ENCODE measurements at regions not wholly inside any gene's neighbourhood (a gene's known extent, or its start where the extent isn't known, plus 50 kb on each side); places are given as distances from the start of the nearest gene placed in this dataset.

DNA sequence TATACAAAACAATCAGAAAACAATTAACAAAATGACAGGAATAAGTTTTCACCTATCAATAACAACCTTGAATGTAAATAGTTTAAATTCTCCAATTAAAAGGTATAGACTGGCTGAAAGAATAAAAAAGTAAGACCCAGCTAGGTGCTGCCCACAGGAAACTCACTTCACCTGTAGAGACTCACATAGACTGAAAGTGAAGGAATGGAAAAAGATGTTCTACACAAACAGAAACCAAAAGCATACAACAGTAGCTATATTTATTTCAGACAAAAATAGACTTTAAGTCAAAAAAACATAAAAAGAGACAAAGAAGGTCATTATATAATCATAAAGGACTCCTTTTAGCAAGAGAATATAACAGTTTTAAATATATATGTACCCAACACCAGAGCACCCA is 152.4 kb upstream of the PWP1 start:
- H3K36me3 Mint-ChIP-seq: peaks cover 12% of the 10 kb centered on the region
- H3K27ac Mint-ChIP-seq: peak overlapping the region; percentile 51
- H3K9me3 Mint-ChIP-seq (ENCODE audit: low read depth): no peaks in the 10 kb centered on the region
- H3K27me3 Mint-ChIP-seq: no peaks in the 10 kb centered on the region
- peaks cover 32% of the 10 kb centered on the region for H3K4me1 Mint-ChIP-seq (ENCODE audit: low read depth)
- H3K4me3 Mint-ChIP-seq: no peak overlapping the region

DNA sequence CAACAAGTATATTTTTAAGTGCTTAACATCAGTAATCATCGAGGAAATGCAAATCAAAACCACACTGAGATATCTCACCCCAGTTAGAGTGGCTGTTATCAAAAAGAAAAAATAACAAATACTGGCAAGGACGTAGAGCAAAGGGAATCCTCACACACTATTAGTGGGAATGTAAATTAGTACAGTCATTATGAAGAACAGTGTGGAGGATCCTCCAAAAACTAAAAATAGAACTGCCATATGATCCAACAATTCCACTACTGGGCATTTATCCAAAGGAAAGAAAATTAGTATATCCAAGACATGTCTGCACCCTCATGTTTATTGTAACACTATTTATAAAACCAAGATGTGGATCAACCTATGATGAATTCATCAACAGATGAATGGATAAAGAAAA is 149.0 kb upstream of the PWP1 start:
- H3K4me3 Mint-ChIP-seq: no peak overlapping the region
- H3K27ac Mint-ChIP-seq: no peak overlapping the region
- no peaks in the 10 kb centered on the region for H3K27me3 Mint-ChIP-seq
- no peaks in the 10 kb centered on the region for H3K9me3 Mint-ChIP-seq (ENCODE audit: low read depth)
- H3K4me1 Mint-ChIP-seq (ENCODE audit: low read depth): peaks cover 45% of the 10 kb centered on the region
- H3K36me3 Mint-ChIP-seq: peaks cover 10% of the 10 kb centered on the region

GRCh38 chr12:107537464-107538119 is 148.0 kb upstream of the PWP1 start:
- Mint-ChIP-seq H3K36me3 (peaks cover 10% of the 10 kb centered on the region), H3K4me3 (no peak overlapping the region), H3K27ac (no peak overlapping the region), H3K9me3 (ENCODE audit: low read depth) (no peaks in the 10 kb centered on the region), H3K27me3 (no peaks in the 10 kb centered on the region), H3K4me1 (ENCODE audit: low read depth) (peaks cover 43% of the 10 kb centered on the region)

DNA sequence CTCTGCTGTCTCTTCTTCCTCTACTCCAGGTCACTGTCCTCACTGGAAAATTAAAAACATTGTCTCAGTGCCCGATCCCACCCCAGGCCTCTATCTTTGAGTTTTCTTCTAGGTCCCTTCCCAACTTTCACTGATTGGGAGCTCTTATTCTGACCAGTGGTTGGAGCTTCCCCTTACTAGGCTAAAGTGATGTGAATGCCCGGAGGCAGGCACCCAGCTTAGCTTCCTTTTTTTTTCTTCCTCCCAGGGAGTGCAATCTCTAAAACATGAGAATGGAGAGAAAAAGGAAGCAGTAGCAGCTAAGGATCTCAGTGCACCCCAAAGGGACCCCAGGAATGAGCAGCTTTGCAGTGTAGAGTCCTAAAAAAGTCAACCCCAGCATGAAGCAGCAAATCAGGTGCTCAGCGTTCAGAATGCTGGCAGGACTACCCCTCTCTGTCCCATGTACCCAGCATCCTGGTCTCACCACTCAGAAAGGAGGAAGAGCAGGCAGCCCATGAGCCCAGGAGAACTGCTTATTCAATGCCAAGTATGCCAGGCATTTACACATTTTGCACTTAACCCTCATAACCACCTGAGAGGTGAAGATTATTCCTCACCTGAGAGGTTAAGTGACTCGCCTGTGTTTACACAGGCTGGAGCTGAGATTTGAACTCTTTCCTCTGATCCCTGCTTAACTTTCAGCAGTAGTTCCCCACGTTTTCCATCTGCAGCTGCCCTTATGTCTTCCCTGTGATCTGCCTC is 146.2 kb upstream of the PWP1 start:
- H3K27me3 Mint-ChIP-seq: no peaks in the 10 kb centered on the region
- peaks cover 31% of the 10 kb centered on the region for H3K4me1 Mint-ChIP-seq (ENCODE audit: low read depth)
- H3K27ac Mint-ChIP-seq: no peak overlapping the region
- no peaks in the 10 kb centered on the region for H3K9me3 Mint-ChIP-seq (ENCODE audit: low read depth)
- H3K36me3 Mint-ChIP-seq: peaks cover 7% of the 10 kb centered on the region
- H3K4me3 Mint-ChIP-seq: no peak overlapping the region

- H3K4me1 Mint-ChIP-seq (ENCODE audit: low read depth): peaks cover 25% of the 10 kb centered on the region
- no peak overlapping the region for H3K4me3 Mint-ChIP-seq
- H3K9me3 Mint-ChIP-seq (ENCODE audit: low read depth): no peaks in the 10 kb centered on the region
- H3K36me3 Mint-ChIP-seq: peaks cover 16% of the 10 kb centered on the region
- no peaks in the 10 kb centered on the region for H3K27me3 Mint-ChIP-seq
- no peak overlapping the region for H3K27ac Mint-ChIP-seq
Observed at GRCh38 chr12:107541001-107541705, 144.4 kb upstream of the PWP1 start.

DNA sequence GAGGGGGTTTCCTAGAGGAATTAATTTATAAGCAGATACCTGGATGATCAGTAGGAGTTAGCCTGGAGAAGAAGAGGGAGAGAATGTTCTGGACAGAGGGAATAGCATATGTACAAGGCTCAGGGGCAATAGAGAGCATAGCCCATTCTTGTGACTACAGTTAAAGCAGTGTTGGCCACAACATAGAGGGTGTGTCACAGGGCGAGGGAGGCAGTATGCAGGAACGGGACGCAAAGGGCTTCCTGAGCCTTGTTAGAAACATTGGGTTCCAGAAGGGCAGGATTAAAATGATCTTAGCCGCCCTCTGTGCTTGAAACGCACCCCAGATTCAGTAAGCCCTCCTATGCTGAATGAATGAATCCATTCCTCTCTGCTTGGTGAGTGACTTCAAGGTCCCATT is 142.2 kb upstream of the PWP1 start:
- Mint-ChIP-seq H3K4me3 (no peak overlapping the region), H3K9me3 (ENCODE audit: low read depth) (peaks cover 3% of the 10 kb centered on the region), H3K4me1 (ENCODE audit: low read depth) (peaks cover 17% of the 10 kb centered on the region), H3K27me3 (no peaks in the 10 kb centered on the region), H3K27ac (no peak overlapping the region), H3K36me3 (peaks cover 25% of the 10 kb centered on the region)

GRCh38 chr12:107543841-107544240 is 141.8 kb upstream of the PWP1 start:
- peaks cover 3% of the 10 kb centered on the region for H3K9me3 Mint-ChIP-seq (ENCODE audit: low read depth)
- no peak overlapping the region for H3K27ac Mint-ChIP-seq
- no peak overlapping the region for H3K4me3 Mint-ChIP-seq
- no peaks in the 10 kb centered on the region for H3K27me3 Mint-ChIP-seq
- peaks cover 27% of the 10 kb centered on the region for H3K36me3 Mint-ChIP-seq
- H3K4me1 Mint-ChIP-seq (ENCODE audit: low read depth): peaks cover 17% of the 10 kb centered on the region

GRCh38 chr12:107544937-107545336 is 140.7 kb upstream of the PWP1 start:
- Mint-ChIP-seq H3K27ac (no peak overlapping the region), H3K27me3 (no peaks in the 10 kb centered on the region), H3K9me3 (ENCODE audit: low read depth) (peaks cover 3% of the 10 kb centered on the region), H3K4me3 (no peak overlapping the region), H3K4me1 (ENCODE audit: low read depth) (peaks cover 12% of the 10 kb centered on the region), H3K36me3 (peaks cover 37% of the 10 kb centered on the region)

DNA sequence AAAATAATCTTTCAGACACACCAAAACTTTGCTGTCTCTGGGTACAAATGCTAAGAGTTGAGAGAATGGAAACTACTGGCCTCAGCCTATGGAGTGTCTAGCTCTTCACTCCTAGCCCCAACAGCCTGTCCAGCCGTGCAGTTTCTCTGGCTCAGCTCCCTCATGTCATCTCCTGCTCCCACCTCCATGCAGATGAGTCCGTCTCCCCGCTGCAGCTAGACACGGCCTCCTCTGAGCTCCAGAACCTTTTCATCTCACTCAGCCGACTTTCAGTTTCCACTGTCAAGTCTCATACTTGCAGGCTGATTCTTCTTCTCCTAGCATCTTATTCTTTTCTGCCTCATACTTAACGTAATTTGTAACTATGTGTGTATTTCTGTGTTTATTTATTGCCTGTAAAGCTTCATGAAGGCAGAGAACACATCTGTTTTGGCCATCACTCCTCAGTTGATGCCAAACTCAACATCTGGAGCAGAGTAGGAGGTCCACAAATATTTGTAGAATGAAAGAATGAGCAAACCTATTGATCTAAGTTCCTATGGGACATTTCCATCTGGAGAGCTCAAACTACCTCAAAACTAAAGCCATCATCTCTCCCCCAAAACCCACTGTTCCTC is 139.8 kb upstream of the PWP1 start:
- no peak overlapping the region for H3K4me3 Mint-ChIP-seq

GRCh38 chr12:107547389-107547788 is 138.2 kb upstream of the PWP1 start:
- peaks cover 43% of the 10 kb centered on the region for H3K36me3 Mint-ChIP-seq
- H3K9me3 Mint-ChIP-seq (ENCODE audit: low read depth): peaks cover 3% of the 10 kb centered on the region
- no peak overlapping the region for H3K27ac Mint-ChIP-seq
- H3K27me3 Mint-ChIP-seq: no peaks in the 10 kb centered on the region
- H3K4me3 Mint-ChIP-seq: no peak overlapping the region
- peaks cover 4% of the 10 kb centered on the region for H3K4me1 Mint-ChIP-seq (ENCODE audit: low read depth)

More for the DNA sequence above, 139.8 kb upstream of the PWP1 start:
- Mint-ChIP-seq H3K27me3 (no peaks in the 10 kb centered on the region), H3K27ac (no peak overlapping the region), H3K36me3 (peaks cover 38% of the 10 kb centered on the region), H3K4me1 (ENCODE audit: low read depth) (peaks cover 8% of the 10 kb centered on the region), H3K9me3 (ENCODE audit: low read depth) (peaks cover 3% of the 10 kb centered on the region)

GRCh38 chr12:107549651-107550480 is 135.7 kb upstream of the PWP1 start:
- Mint-ChIP-seq H3K4me1 (ENCODE audit: low read depth) (peaks cover 4% of the 10 kb centered on the region), H3K4me3 (no peak overlapping the region), H3K9me3 (ENCODE audit: low read depth) (peaks cover 3% of the 10 kb centered on the region), H3K27ac (no peak overlapping the region), H3K27me3 (no peaks in the 10 kb centered on the region), H3K36me3 (peaks cover 47% of the 10 kb centered on the region)

- Mint-ChIP-seq H3K9me3 (ENCODE audit: low read depth) (peaks cover 3% of the 10 kb centered on the region), H3K27me3 (no peaks in the 10 kb centered on the region), H3K27ac (no peak overlapping the region), H3K4me1 (ENCODE audit: low read depth) (no peaks in the 10 kb centered on the region), H3K4me3 (no peak overlapping the region), H3K36me3 (peaks cover 36% of the 10 kb centered on the region)
Observed at GRCh38 chr12:107551434-107551833, 134.2 kb upstream of the PWP1 start.

DNA sequence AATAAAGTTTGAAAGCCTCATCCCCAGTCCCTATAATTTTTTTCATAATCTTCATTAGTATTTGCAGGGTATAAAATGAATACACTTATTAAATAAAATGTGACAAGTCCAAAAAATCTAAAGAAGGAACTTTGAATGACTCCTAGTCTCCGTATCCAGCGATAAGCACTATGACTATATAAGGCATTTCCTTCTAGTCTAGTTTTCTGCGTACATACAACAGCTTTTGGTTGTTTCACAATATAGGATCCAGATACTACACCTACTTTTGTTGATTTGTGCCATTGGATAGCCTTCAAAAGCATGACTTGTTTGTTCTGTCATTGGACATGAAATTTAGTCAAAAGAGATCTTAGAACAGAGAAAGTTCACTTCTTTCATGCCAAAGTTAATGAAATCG is 133.3 kb upstream of the PWP1 start:
- Mint-ChIP-seq H3K4me1 (ENCODE audit: low read depth) (no peaks in the 10 kb centered on the region), H3K27me3 (no peaks in the 10 kb centered on the region), H3K4me3 (no peak overlapping the region), H3K9me3 (ENCODE audit: low read depth) (peaks cover 3% of the 10 kb centered on the region), H3K36me3 (peaks cover 34% of the 10 kb centered on the region), H3K27ac (no peak overlapping the region)

DNA sequence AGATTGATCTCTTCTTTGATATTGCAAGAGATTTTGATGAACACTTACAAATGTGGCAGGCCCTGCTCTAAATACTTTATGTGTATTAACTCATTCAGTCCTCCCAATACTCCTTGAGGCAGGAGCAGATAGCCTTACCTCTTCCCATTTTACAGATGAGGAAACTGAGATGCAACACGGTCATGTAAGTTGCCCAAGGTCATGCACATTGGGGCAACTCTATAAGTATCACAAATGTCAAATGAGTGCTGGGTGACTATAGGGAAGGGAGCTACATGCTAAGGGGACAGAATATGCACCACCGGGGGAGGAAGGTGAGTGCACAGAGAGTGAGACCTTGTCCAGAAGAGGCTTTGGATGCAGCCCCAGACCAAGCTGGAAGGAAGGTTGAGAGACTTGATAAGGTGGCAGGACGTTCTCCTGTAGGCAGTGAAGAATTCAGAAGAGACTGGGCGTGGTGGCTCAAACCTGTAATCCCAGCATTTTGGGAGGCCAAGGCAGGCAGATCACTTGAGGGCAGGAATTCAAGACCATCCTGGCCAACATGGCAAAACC is 132.3 kb upstream of the PWP1 start:
- H3K4me1 Mint-ChIP-seq (ENCODE audit: low read depth): no peaks in the 10 kb centered on the region
- peaks cover 1% of the 10 kb centered on the region for H3K9me3 Mint-ChIP-seq (ENCODE audit: low read depth)
- H3K27me3 Mint-ChIP-seq: no peaks in the 10 kb centered on the region
- H3K4me3 Mint-ChIP-seq: no peak overlapping the region
- H3K27ac Mint-ChIP-seq: no peak overlapping the region
- peaks cover 26% of the 10 kb centered on the region for H3K36me3 Mint-ChIP-seq
